ENCODE measurements at regions not wholly inside any gene's neighbourhood (a gene's known extent, or its start where the extent isn't known, plus 50 kb on each side); places are given as distances from the start of the nearest gene placed in this dataset.

- peaks cover 21% of the 10 kb centered on the region for H3K4me1 Mint-ChIP-seq
- peak overlapping the region; percentile 90 for H3K27ac Mint-ChIP-seq
- H3K36me3 Mint-ChIP-seq = no peaks in the 10 kb centered on the region
- H3K27me3 Mint-ChIP-seq = peaks cover 13% of the 10 kb centered on the region
- peak overlapping the region; percentile 67 for H3K4me3 Mint-ChIP-seq
- no peaks in the 10 kb centered on the region for H3K9me3 Mint-ChIP-seq
- peak; percentile 31 for ATAC-seq
Measured at GRCh38 chr5:54844905-54845566, 140.4 kb downstream of the ESM1 start.

GRCh38 chr5:54844266-54844665, 141.1 kb downstream of the ESM1 start:
- Mint-ChIP-seq H3K4me3 (no peak overlapping the region), H3K9me3 (no peaks in the 10 kb centered on the region), H3K36me3 (no peaks in the 10 kb centered on the region), H3K4me1 (peaks cover 21% of the 10 kb centered on the region), H3K27me3 (peaks cover 9% of the 10 kb centered on the region), H3K27ac (peak overlapping the region; percentile 90)
- no peak for ATAC-seq

- H3K4me3 Mint-ChIP-seq = no peak overlapping the region
- peaks cover 21% of the 10 kb centered on the region for H3K4me1 Mint-ChIP-seq
- no peak for ATAC-seq
- H3K27ac Mint-ChIP-seq = no peak overlapping the region
- H3K36me3 Mint-ChIP-seq = no peaks in the 10 kb centered on the region
- H3K27me3 Mint-ChIP-seq = no peaks in the 10 kb centered on the region
- no peaks in the 10 kb centered on the region for H3K9me3 Mint-ChIP-seq
Measured at GRCh38 chr5:54841481-54841880, 143.9 kb downstream of the ESM1 start.

GRCh38 chr5:54838843-54839242, 146.6 kb downstream of the ESM1 start:
- H3K36me3 Mint-ChIP-seq = no peaks in the 10 kb centered on the region
- peaks cover 12% of the 10 kb centered on the region for H3K4me1 Mint-ChIP-seq
- H3K27ac Mint-ChIP-seq = no peak overlapping the region
- H3K27me3 Mint-ChIP-seq = no peaks in the 10 kb centered on the region
- H3K9me3 Mint-ChIP-seq = no peaks in the 10 kb centered on the region
- no peak for ATAC-seq
- H3K4me3 Mint-ChIP-seq = no peak overlapping the region

- Mint-ChIP-seq H3K9me3 (no peaks in the 10 kb centered on the region), H3K4me1 (peaks cover 21% of the 10 kb centered on the region), H3K4me3 (no peak overlapping the region), H3K36me3 (no peaks in the 10 kb centered on the region), H3K27ac (no peak overlapping the region), H3K27me3 (no peaks in the 10 kb centered on the region)
- no peak for ATAC-seq
Measured at GRCh38 chr5:54837981-54838380, 147.4 kb downstream of the ESM1 start.

- no peak overlapping the region for H3K4me3 Mint-ChIP-seq
- peaks cover 21% of the 10 kb centered on the region for H3K4me1 Mint-ChIP-seq
- H3K36me3 Mint-ChIP-seq = no peaks in the 10 kb centered on the region
- no peak for ATAC-seq
- no peaks in the 10 kb centered on the region for H3K27me3 Mint-ChIP-seq
- H3K9me3 Mint-ChIP-seq = no peaks in the 10 kb centered on the region
- H3K27ac Mint-ChIP-seq = no peak overlapping the region
Measured at GRCh38 chr5:54837093-54837492, 148.3 kb downstream of the ESM1 start.

- peaks cover 17% of the 10 kb centered on the region for H3K4me1 Mint-ChIP-seq
- no peaks in the 10 kb centered on the region for H3K9me3 Mint-ChIP-seq
- H3K27ac Mint-ChIP-seq = peak overlapping the region; percentile 3
- no peaks in the 10 kb centered on the region for H3K36me3 Mint-ChIP-seq
- ATAC-seq = no peak
- H3K27me3 Mint-ChIP-seq = no peaks in the 10 kb centered on the region
- no peak overlapping the region for H3K4me3 Mint-ChIP-seq
Measured at GRCh38 chr5:54835647-54836046, 149.7 kb downstream of the ESM1 start.

- H3K4me3 Mint-ChIP-seq = no peak overlapping the region
- ATAC-seq = no peak
- H3K9me3 Mint-ChIP-seq = no peaks in the 10 kb centered on the region
- no peaks in the 10 kb centered on the region for H3K36me3 Mint-ChIP-seq
- H3K27me3 Mint-ChIP-seq = no peaks in the 10 kb centered on the region
- H3K4me1 Mint-ChIP-seq = peaks cover 19% of the 10 kb centered on the region
- H3K27ac Mint-ChIP-seq = peak overlapping the region; percentile 80
Measured at GRCh38 chr5:54834121-54834842, 151.1 kb downstream of the ESM1 start.

GRCh38 chr5:54833590-54833989, 151.8 kb downstream of the ESM1 start:
- H3K4me1 Mint-ChIP-seq = peaks cover 25% of the 10 kb centered on the region
- no peaks in the 10 kb centered on the region for H3K27me3 Mint-ChIP-seq
- H3K36me3 Mint-ChIP-seq = no peaks in the 10 kb centered on the region
- H3K9me3 Mint-ChIP-seq = no peaks in the 10 kb centered on the region
- no peak for ATAC-seq
- no peak overlapping the region for H3K4me3 Mint-ChIP-seq
- peak overlapping the region; percentile 80 for H3K27ac Mint-ChIP-seq

- Mint-ChIP-seq H3K9me3 (no peaks in the 10 kb centered on the region), H3K27ac (peak overlapping the region; percentile 80)
Measured at GRCh38 chr5:54832858-54833257, 152.5 kb downstream of the ESM1 start.

GRCh38 chr5:54832045-54832444, 153.3 kb downstream of the ESM1 start:
- Mint-ChIP-seq H3K36me3 (no peaks in the 10 kb centered on the region), H3K27ac (peak overlapping the region; percentile 80), H3K27me3 (no peaks in the 10 kb centered on the region)

More at GRCh38 chr5:54832858-54833257, 152.5 kb downstream of the ESM1 start:
- H3K4me3 Mint-ChIP-seq = no peak overlapping the region
- peak; percentile 92 for ATAC-seq
- no peaks in the 10 kb centered on the region for H3K36me3 Mint-ChIP-seq
- no peaks in the 10 kb centered on the region for H3K27me3 Mint-ChIP-seq
- peaks cover 25% of the 10 kb centered on the region for H3K4me1 Mint-ChIP-seq

GRCh38 chr5:54831233-54831632, 154.2 kb downstream of the ESM1 start:
- Mint-ChIP-seq H3K27ac (no peak overlapping the region), H3K9me3 (no peaks in the 10 kb centered on the region), H3K4me1 (peaks cover 25% of the 10 kb centered on the region), H3K27me3 (no peaks in the 10 kb centered on the region), H3K4me3 (no peak overlapping the region), H3K36me3 (no peaks in the 10 kb centered on the region)
- no peak for ATAC-seq

More at GRCh38 chr5:54832045-54832444, 153.3 kb downstream of the ESM1 start:
- Mint-ChIP-seq H3K4me3 (no peak overlapping the region), H3K4me1 (peaks cover 25% of the 10 kb centered on the region), H3K9me3 (no peaks in the 10 kb centered on the region)
- no peak for ATAC-seq

GRCh38 chr5:54829676-54830535, 155.5 kb downstream of the ESM1 start:
- H3K27ac Mint-ChIP-seq = no peak overlapping the region
- ATAC-seq = no peak
- H3K27me3 Mint-ChIP-seq = no peaks in the 10 kb centered on the region
- H3K4me1 Mint-ChIP-seq = peaks cover 25% of the 10 kb centered on the region
- no peaks in the 10 kb centered on the region for H3K36me3 Mint-ChIP-seq
- no peak overlapping the region for H3K4me3 Mint-ChIP-seq
- H3K9me3 Mint-ChIP-seq = no peaks in the 10 kb centered on the region

GRCh38 chr5:54829102-54829501, 156.3 kb downstream of the ESM1 start:
- no peak for ATAC-seq
- H3K36me3 Mint-ChIP-seq = no peaks in the 10 kb centered on the region
- H3K4me1 Mint-ChIP-seq = peaks cover 23% of the 10 kb centered on the region
- H3K27me3 Mint-ChIP-seq = no peaks in the 10 kb centered on the region
- H3K4me3 Mint-ChIP-seq = no peak overlapping the region
- H3K9me3 Mint-ChIP-seq = no peaks in the 10 kb centered on the region
- no peak overlapping the region for H3K27ac Mint-ChIP-seq

GRCh38 chr5:54828151-54828550, 157.2 kb downstream of the ESM1 start:
- Mint-ChIP-seq H3K36me3 (no peaks in the 10 kb centered on the region), H3K4me3 (no peak overlapping the region), H3K27ac (no peak overlapping the region), H3K27me3 (no peaks in the 10 kb centered on the region), H3K9me3 (no peaks in the 10 kb centered on the region), H3K4me1 (peaks cover 14% of the 10 kb centered on the region)
- ATAC-seq = no peak

Data from stimulated activated memory B cell treated with anti-CD40 and anti-IgM and Interleukin-4, amounts not matched to agents 10 μg/mL and 1 μg/mL and 100 μg/mL, for 72 hours (primary cell).